ENCODE measurements at regions not wholly inside any gene's neighbourhood (a gene's known extent, or its start where the extent isn't known, plus 50 kb on each side); places are given as distances from the start of the nearest gene placed in this dataset.

GRCh38 chr6:11326116-11326515 lies 93.6 kb upstream of the NEDD9 start:
- intact Hi-C loops (cut with micrococcal nuclease): no loop called here
- DNase-seq (ENCODE audit: unreplicated experiment): no peak
- BruUV-seq (replicated peaks): no TSS peak
- H3K36me3 Mint-ChIP-seq (ENCODE audit: insufficient read depth, unreplicated experiment): no peaks in the 10 kb centered on the region
- H3K27ac Mint-ChIP-seq (ENCODE audit: low read depth, unreplicated experiment): no peak overlapping the region
- H3K9me3 Mint-ChIP-seq (ENCODE audit: unreplicated experiment): no peaks in the 10 kb centered on the region
- peaks cover 6% of the 10 kb centered on the region for H3K4me1 Mint-ChIP-seq (ENCODE audit: insufficient read depth, unreplicated experiment)
- POLR2A ChIA-PET: no interaction called here
- H3K27me3 Mint-ChIP-seq (ENCODE audit: insufficient read depth, unreplicated experiment): no peaks in the 10 kb centered on the region
- H3K4me3 Mint-ChIP-seq (ENCODE audit: unreplicated experiment): no peak overlapping the region
- no peak for TF ChIP-seq CTCF (IDR thresholded peaks at IDR 0.05; ENCODE audit: unreplicated experiment)
- CTCF ChIA-PET: interaction anchor here (0.7 kb wide), 1 partner anchor 259 kb away, joined by 3 read pairs; no protein-coding TSS in a partner anchor

GRCh38 chr6:11324453-11325015 lies 92.1 kb upstream of the NEDD9 start:
- CTCF ChIA-PET: no interaction called here
- H3K9me3 Mint-ChIP-seq (ENCODE audit: unreplicated experiment): no peaks in the 10 kb centered on the region
- H3K27ac Mint-ChIP-seq (ENCODE audit: low read depth, unreplicated experiment): no peak overlapping the region

GRCh38 chr6:11323666-11324452 lies 91.4 kb upstream of the NEDD9 start:
- ChIA-PET POLR2A (no interaction called here), CTCF (interaction anchor here (0.5 kb wide), 1 partner anchor 160 kb away, joined by 4 read pairs; no protein-coding TSS in a partner anchor)
- BruUV-seq (replicated peaks): no TSS peak
- TF ChIP-seq CTCF (IDR thresholded peaks at IDR 0.05; ENCODE audit: unreplicated experiment): no peak
- Mint-ChIP-seq H3K27ac (ENCODE audit: low read depth, unreplicated experiment) (no peak overlapping the region), H3K4me1 (ENCODE audit: insufficient read depth, unreplicated experiment) (peaks cover 14% of the 10 kb centered on the region), H3K27me3 (ENCODE audit: insufficient read depth, unreplicated experiment) (no peaks in the 10 kb centered on the region), H3K36me3 (ENCODE audit: insufficient read depth, unreplicated experiment) (no peaks in the 10 kb centered on the region), H3K9me3 (ENCODE audit: unreplicated experiment) (no peaks in the 10 kb centered on the region), H3K4me3 (ENCODE audit: unreplicated experiment) (no peak overlapping the region)
- intact Hi-C loops (cut with micrococcal nuclease): no loop called here
- DNase-seq (ENCODE audit: unreplicated experiment): no peak

More at GRCh38 chr6:11324453-11325015, 92.1 kb upstream of the NEDD9 start:
- H3K36me3 Mint-ChIP-seq (ENCODE audit: insufficient read depth, unreplicated experiment): no peaks in the 10 kb centered on the region
- intact Hi-C loops (cut with micrococcal nuclease): no loop called here
- POLR2A ChIA-PET: no interaction called here
- H3K27me3 Mint-ChIP-seq (ENCODE audit: insufficient read depth, unreplicated experiment): no peaks in the 10 kb centered on the region
- no TSS peak for BruUV-seq (replicated peaks)
- no peak for DNase-seq (ENCODE audit: unreplicated experiment)
- H3K4me1 Mint-ChIP-seq (ENCODE audit: insufficient read depth, unreplicated experiment): peaks cover 8% of the 10 kb centered on the region
- H3K4me3 Mint-ChIP-seq (ENCODE audit: unreplicated experiment): no peak overlapping the region
- TF ChIP-seq CTCF (IDR thresholded peaks at IDR 0.05; ENCODE audit: unreplicated experiment): no peak

- H3K36me3 Mint-ChIP-seq (ENCODE audit: insufficient read depth, unreplicated experiment): peaks cover 3% of the 10 kb centered on the region
- DNase-seq (ENCODE audit: unreplicated experiment): no peak
- H3K4me3 Mint-ChIP-seq (ENCODE audit: unreplicated experiment): no peak overlapping the region
- intact Hi-C loops (cut with micrococcal nuclease): no loop called here
- CTCF ChIA-PET: interaction anchor here (1.0 kb wide), 1 partner anchor 175 kb away, joined by 4 read pairs; no protein-coding TSS in a partner anchor
- no peak overlapping the region for H3K27ac Mint-ChIP-seq (ENCODE audit: low read depth, unreplicated experiment)
- H3K9me3 Mint-ChIP-seq (ENCODE audit: unreplicated experiment): no peaks in the 10 kb centered on the region
- no TSS peak for BruUV-seq (replicated peaks)
- TF ChIP-seq CTCF (IDR thresholded peaks at IDR 0.05; ENCODE audit: unreplicated experiment): no peak
- peaks cover 21% of the 10 kb centered on the region for H3K4me1 Mint-ChIP-seq (ENCODE audit: insufficient read depth, unreplicated experiment)
- H3K27me3 Mint-ChIP-seq (ENCODE audit: insufficient read depth, unreplicated experiment): no peaks in the 10 kb centered on the region
- POLR2A ChIA-PET: no interaction called here
Measured at GRCh38 chr6:11322252-11322885, 89.9 kb upstream of the NEDD9 start.
